HepG2 (cell line): ENCODE measurements at regions not wholly inside any gene's neighbourhood (a gene's known extent, or its start where the extent isn't known, plus 50 kb on each side); places are given as distances from the start of the nearest gene placed in this dataset.

Experiments used
- ATAC-seq: fragments of 200-7000 bp; cut with Tn5 transposase; 3 replicates; pipeline ENCODE4 v1.9.1; 2020; ENCODE audit warnings: mild to moderate bottlenecking, moderate library complexity
- BruUV-seq: library from RNA; stranded (reverse); fragments of 400-500 nt; replicated peaks from 2 replicates; lab custom pipeline; 2021; lab: Mats Ljungman, UMichigan
- CTCF ChIA-PET: fragments of 300-600 bp; formaldehyde crosslinking; extraction: SDS; loops from one replicate; lab custom pipeline; 2021; ENCODE audit warnings: low total read pairs, inconsistent platforms, low intra/inter-chr PET ratio; lab: Yijun Ruan, JAX
- POLR2A ChIA-PET: fragments of 350-600 bp; sonication (Branson Sonifier 250); formaldehyde crosslinking; loops from one replicate; lab custom pipeline; 2020; ENCODE audit warnings: antibody characterized with exemption, inconsistent platforms; lab: Yijun Ruan, JAX
- DNase-seq: peaks from one replicate; pipeline ENCODE4 v3.0.0-alpha.2; 2015; ENCODE audit warnings: low spot score
- FAIRE-seq: peaks from 3 replicates; lab custom pipeline; 2011; peaks lifted over from hg19 to GRCh38; lab: Jason Lieb, UNC
- H2AFZ ChIP-seq: one replicate; pipeline ENCODE4 v1.6.1; 2011; ENCODE audit warnings: low read length, inconsistent platforms
- H3K27ac ChIP-seq: fragments of 300-600 bp; 3 replicates; pipeline ENCODE4 v1.8.0; 2011; ENCODE audit warnings: mixed run types, mild to moderate bottlenecking, mixed read lengths, low read length, inconsistent platforms; ENCODE audit not compliant: insufficient read depth; ENCODE audit errors: extremely low read length
- H3K27me3 ChIP-seq, 2 experiments: fragments of 200-600 bp in 1 of 2; 2 replicates in 1 of 2; 3 replicates in 1 of 2; pipeline versions ENCODE4 v1.6.0 to v1.8.0; 2011; ENCODE audit warnings: low read length in 2 of 2, mild to moderate bottlenecking in 2 of 2, moderate library complexity in 2 of 2, inconsistent platforms in 1 of 2; ENCODE audit not compliant: insufficient read depth in 2 of 2, control insufficient read depth in 1 of 2
- H3K36me3 ChIP-seq, 2 experiments: fragments of 200-600 bp in 1 of 2; replicated peaks in 1 of 2; 2 replicates in 1 of 2; 3 replicates in 1 of 2; pipeline versions ENCODE4 v1.5.1 to v1.8.0; 2011; ENCODE audit warnings: low read length in 2 of 2, inconsistent platforms in 1 of 2; ENCODE audit not compliant: insufficient read depth in 2 of 2, control insufficient read depth in 1 of 2
- H3K4me1 ChIP-seq: 2 replicates; pipeline ENCODE4 v1.5.1; 2012; ENCODE audit warnings: low read length, inconsistent platforms; ENCODE audit not compliant: insufficient read depth
- H3K4me2 ChIP-seq: 2 replicates; pipeline ENCODE4 v1.6.0; 2011; ENCODE audit warnings: low read depth, low read length, inconsistent platforms
- H3K4me3 ChIP-seq, 3 experiments: fragments of 200-600 bp in 1 of 3; sonication (generic), shearing (Covaris generic) in 1 of 3; replicated peaks in 1 of 3; 2 replicates each; pipeline ENCODE4 v1.5.1; 2011 to 2016; ENCODE audit warnings: low read length in 3 of 3, inconsistent platforms in 2 of 3, low read depth in 2 of 3, mild to moderate bottlenecking in 2 of 3, control low read depth in 1 of 3, mixed read lengths in 1 of 3; ENCODE audit not compliant: insufficient read depth in 1 of 3
- H3K79me2 ChIP-seq: one replicate; pipeline ENCODE4 v1.6.1; 2011; ENCODE audit warnings: low read length, inconsistent platforms; ENCODE audit not compliant: insufficient read depth
- H3K9ac ChIP-seq: 2 replicates; pipeline ENCODE4 v1.6.0; 2011; ENCODE audit warnings: mild to moderate bottlenecking, low read depth, low read length, inconsistent platforms; ENCODE audit not compliant: insufficient read depth
- H3K9me3 ChIP-seq: 2 replicates; pipeline ENCODE4 v1.5.1; 2012; ENCODE audit warnings: mild to moderate bottlenecking, low read length
- H4K20me1 ChIP-seq: 2 replicates; pipeline ENCODE4 v1.6.0; 2011; ENCODE audit warnings: inconsistent platforms, mild to moderate bottlenecking, low read length, moderate library complexity; ENCODE audit not compliant: insufficient read depth
- CHD2 ChIP-seq: IDR thresholded peaks from 2 replicates; pipeline ENCODE4 v1.6.1; 2011; ENCODE audit warnings: low read depth, low read length, improper control_type of control experiment
- FOXA1 ChIP-seq, 2 experiments: fragments of 450-650 bp in 1 of 2; sonication (generic) in 1 of 2; formaldehyde crosslinking in 1 of 2; IDR thresholded peaks; 2 replicates each; pipeline versions ENCODE4 v1.4.0 to v1.6.1; 2016 to 2020; ENCODE audit warnings: missing genetic modification reagents in 1 of 2
- FOXP4 ChIP-seq: sonication (generic); formaldehyde crosslinking; IDR thresholded peaks from 2 replicates; pipeline ENCODE4 v1.4.0; 2020; ENCODE audit warnings: missing genetic modification reagents
- HNRNPLL ChIP-seq: fragments of 200-400 bp; formaldehyde crosslinking; IDR thresholded peaks from 2 replicates; pipeline ENCODE4 v1.6.1; 2017; ENCODE audit warnings: mild to moderate bottlenecking, low read depth, low read length; ENCODE audit not compliant: poor library complexity, severe bottlenecking
- ONECUT2 ChIP-seq: sonication (generic); formaldehyde crosslinking; IDR thresholded peaks from 2 replicates; pipeline ENCODE4 v1.4.0; 2020; ENCODE audit warnings: missing genetic modification reagents
- PAF1 ChIP-seq: IDR thresholded peaks from 2 replicates; pipeline ENCODE4 v1.6.1; 2016; ENCODE audit warnings: missing genetic modification reagents, missing compliant biosample characterization
- PCBP1 ChIP-seq: fragments of 200-400 bp; formaldehyde crosslinking; IDR thresholded peaks from 2 replicates; pipeline ENCODE4 v1.6.1; 2017; ENCODE audit warnings: mild to moderate bottlenecking, low read depth, low read length, borderline replicate concordance
- PHF8 ChIP-seq: sonication (generic); formaldehyde crosslinking; IDR thresholded peaks from 2 replicates; pipeline ENCODE4 v1.5.0; 2020; ENCODE audit warnings: missing genetic modification reagents
- RFX1 ChIP-seq: fragments of 450-650 bp; IDR thresholded peaks from 2 replicates; pipeline ENCODE4 v1.6.1; 2017
- SNAPC2 ChIP-seq: sonication (generic); formaldehyde crosslinking; IDR thresholded peaks from 2 replicates; pipeline ENCODE4 v1.8.1; 2022; ENCODE audit warnings: mild to moderate bottlenecking, missing genetic modification reagents
- SRSF4 ChIP-seq: fragments of 200-400 bp; formaldehyde crosslinking; IDR thresholded peaks from one replicate; pipeline ENCODE4 v1.6.1; 2018; ENCODE audit warnings: mild to moderate bottlenecking, low read depth, low read length, moderate library complexity; ENCODE audit not compliant: poor library complexity, severe bottlenecking
- STAT5B ChIP-seq: sonication (generic); formaldehyde crosslinking; IDR thresholded peaks from 2 replicates; pipeline ENCODE4 v1.4.0; 2020; ENCODE audit warnings: missing genetic modification reagents
- ZNF234 ChIP-seq: sonication (generic); formaldehyde crosslinking; conservative IDR thresholded peaks from 2 replicates; pipeline ENCODE4 v1.5.1; 2020; ENCODE audit warnings: mild to moderate bottlenecking, missing genetic modification reagents
- ZNF605 ChIP-seq: sonication (generic); formaldehyde crosslinking; IDR thresholded peaks from 2 replicates; pipeline ENCODE4 v1.8.0; 2022; ENCODE audit warnings: mild to moderate bottlenecking, missing genetic modification reagents
- ZNF691 ChIP-seq: sonication (generic); formaldehyde crosslinking; IDR thresholded peaks from 2 replicates; pipeline ENCODE4 v1.4.0; 2020; ENCODE audit warnings: missing genetic modification reagents, low read depth, mild to moderate bottlenecking, borderline replicate concordance
- ZNF773 ChIP-seq: sonication (generic); formaldehyde crosslinking; IDR thresholded peaks from 2 replicates; pipeline ENCODE4 v1.4.0; 2020; ENCODE audit warnings: missing genetic modification reagents, borderline replicate concordance
- WGBS: methylation state at CpG from one replicate; pipeline ENCODE4 v1.1.6; 2017; ENCODE audit warnings: low lambda C conversion rate; 5-methylcytosine and 5-hydroxymethylcytosine counted together
- in situ Hi-C: cut with HindIII; loops from 2 replicates; pipeline ENCODE4 v1.10.0; 2017; ENCODE audit warnings: low pct_unique_long_range_greater_than_20kb; ENCODE audit not compliant: extremely low pct_ligation_motif_present
- intact Hi-C: fragments of 100-400 bp; cut with micrococcal nuclease; formaldehyde crosslinking; loops from one replicate; pipeline ENCODE4 v1.10.0; 2022; ENCODE audit not compliant: unreplicated experiment
- TF ChIP-seq, protein P1 (sequence below): sonication (generic); formaldehyde crosslinking; IDR thresholded peaks from 2 replicates; pipeline ENCODE4 v1.5.1; 2020; ENCODE audit warnings: missing genetic modification reagents, mild to moderate bottlenecking, borderline replicate concordance
- TF ChIP-seq, protein P2 (sequence below): sonication (generic); formaldehyde crosslinking; IDR thresholded peaks from 2 replicates; pipeline ENCODE4 v1.5.0; 2020; ENCODE audit warnings: missing genetic modification reagents, mild to moderate bottlenecking, borderline replicate concordance

DNA sequence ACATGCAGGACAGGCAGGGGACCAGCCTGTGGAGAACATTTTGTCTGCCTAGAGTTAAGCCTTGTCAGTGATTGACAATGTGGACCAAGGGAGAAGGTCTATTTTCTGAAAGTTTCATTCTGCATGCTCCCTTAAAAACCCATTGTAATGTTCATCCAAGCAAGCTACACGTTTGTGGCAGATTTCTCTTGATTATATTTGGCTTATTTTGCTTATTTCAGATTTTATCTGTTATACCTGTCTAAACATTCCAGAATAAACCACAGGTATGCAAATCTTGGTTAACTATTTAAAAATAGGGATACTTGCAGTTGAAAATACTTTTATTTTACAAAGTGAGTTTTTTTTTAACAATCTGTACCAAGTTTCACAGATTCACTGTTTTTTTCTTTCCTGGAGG is 78.2 kb upstream of the F3 start:
- Histone ChIP-seq H2AFZ (no peak overlapping the region), H3K4me1 (peaks cover 44% of the 10 kb centered on the region), H3K4me2 (no peak overlapping the region), H3K27ac (no peak overlapping the region), H3K79me2 (no peaks in the 10 kb centered on the region), H3K9ac (no peak overlapping the region), H3K36me3 (no peaks in the 10 kb centered on the region), H3K9me3 (no peaks in the 10 kb centered on the region), H3K27me3 (peaks cover 2 to 14% of the 10 kb centered on the region in 2 experiments; a peak in 4 of 5 replicates), H3K4me3 (no peak overlapping the region), H4K20me1 (no peaks in the 10 kb centered on the region)
- no peak for DNase-seq
- no peak for TF ChIP-seq ZNF773 (CRISPR knock-in tag)
- TF ChIP-seq, protein P1, sequence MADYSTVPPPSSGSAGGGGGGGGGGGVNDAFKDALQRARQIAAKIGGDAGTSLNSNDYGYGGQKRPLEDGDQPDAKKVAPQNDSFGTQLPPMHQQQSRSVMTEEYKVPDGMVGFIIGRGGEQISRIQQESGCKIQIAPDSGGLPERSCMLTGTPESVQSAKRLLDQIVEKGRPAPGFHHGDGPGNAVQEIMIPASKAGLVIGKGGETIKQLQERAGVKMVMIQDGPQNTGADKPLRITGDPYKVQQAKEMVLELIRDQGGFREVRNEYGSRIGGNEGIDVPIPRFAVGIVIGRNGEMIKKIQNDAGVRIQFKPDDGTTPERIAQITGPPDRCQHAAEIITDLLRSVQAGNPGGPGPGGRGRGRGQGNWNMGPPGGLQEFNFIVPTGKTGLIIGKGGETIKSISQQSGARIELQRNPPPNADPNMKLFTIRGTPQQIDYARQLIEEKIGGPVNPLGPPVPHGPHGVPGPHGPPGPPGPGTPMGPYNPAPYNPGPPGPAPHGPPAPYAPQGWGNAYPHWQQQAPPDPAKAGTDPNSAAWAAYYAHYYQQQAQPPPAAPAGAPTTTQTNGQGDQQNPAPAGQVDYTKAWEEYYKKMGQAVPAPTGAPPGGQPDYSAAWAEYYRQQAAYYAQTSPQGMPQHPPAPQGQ (CRISPR knock-in tag): no peak
- no peak for TF ChIP-seq FOXA1 (IDR thresholded peaks at IDR 0.05)
- no peak for TF ChIP-seq FOXA1 (CRISPR knock-in tag; IDR thresholded peaks at IDR 0.05)
- no peak for TF ChIP-seq CHD2
- no peak for TF ChIP-seq PHF8 (CRISPR knock-in tag)
- no peak for TF ChIP-seq STAT5B (CRISPR knock-in tag)
- no peak for TF ChIP-seq ZNF691
- TF ChIP-seq, protein P2, sequence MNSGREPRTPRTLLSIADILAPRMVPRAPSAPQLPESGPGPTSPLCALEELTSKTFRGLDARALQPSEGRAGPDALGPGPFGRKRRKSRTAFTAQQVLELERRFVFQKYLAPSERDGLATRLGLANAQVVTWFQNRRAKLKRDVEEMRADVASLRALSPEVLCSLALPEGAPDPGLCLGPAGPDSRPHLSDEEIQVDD: no peak
- TF ChIP-seq PCBP1: no peak
- no peak for TF ChIP-seq ZNF605 (CRISPR knock-in tag)
- no peak for TF ChIP-seq SNAPC2 (CRISPR knock-in tag)
- no peak for TF ChIP-seq PAF1 (CRISPR knock-in tag)
- TF ChIP-seq RFX1: no peak
- TF ChIP-seq SRSF4: no peak
- no peak for TF ChIP-seq FOXP4 (CRISPR knock-in tag)
- TF ChIP-seq HNRNPLL: no peak
- no peak for TF ChIP-seq ONECUT2 (CRISPR knock-in tag)
- no peak for TF ChIP-seq ZNF234 (CRISPR knock-in tag)
- ChIA-PET CTCF (no interaction called here), POLR2A (no interaction called here)
- in situ Hi-C loops: no loop called here
- no peak for FAIRE-seq
- WGBS: 0% methylated on average over 1 of the region's 1 CpG
- intact Hi-C loops: no loop called here
- no TSS peak for BruUV-seq
- ATAC-seq: no peak
